ENCODE measurements at regions not wholly inside any gene's neighbourhood (a gene's known extent, or its start where the extent isn't known, plus 50 kb on each side); places are given as distances from the start of the nearest gene placed in this dataset.

DNA sequence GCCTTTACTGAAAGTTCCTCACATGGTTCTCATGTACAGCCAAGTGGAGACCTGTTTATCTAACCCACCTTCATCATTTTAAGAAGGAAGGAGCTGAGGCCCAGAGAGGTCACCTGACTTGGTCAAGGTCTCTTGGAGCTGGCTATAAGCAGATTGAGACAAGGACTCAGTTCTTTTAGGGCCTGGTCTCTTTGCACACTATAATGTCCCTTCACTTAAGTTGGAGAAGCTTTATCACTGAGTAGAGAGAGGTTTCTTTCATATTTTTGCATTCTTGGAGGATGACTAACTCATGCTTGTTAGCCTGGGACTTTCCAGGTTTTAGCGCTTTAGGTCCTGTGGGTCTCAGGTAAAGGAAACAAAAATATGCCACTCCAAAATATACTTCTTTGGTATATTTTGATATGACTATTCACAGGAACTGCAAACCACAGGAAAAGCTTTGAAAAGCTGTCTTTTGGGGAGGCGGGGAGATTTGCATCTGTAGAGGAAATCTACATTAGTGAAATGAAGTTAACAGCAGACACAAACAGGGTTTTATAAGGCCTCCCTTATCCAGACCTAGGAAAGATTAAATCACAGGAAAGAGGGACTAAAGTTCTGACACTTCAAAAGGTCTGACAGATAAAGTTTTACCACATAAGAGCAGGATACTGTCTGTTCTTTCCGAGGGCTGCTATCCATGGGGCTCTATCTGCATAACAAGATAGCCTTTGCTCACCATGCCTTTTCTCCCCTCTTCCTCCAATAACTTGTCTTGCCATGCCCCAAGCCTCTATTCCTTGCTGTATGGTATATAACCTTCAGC, 95.8 kb upstream of the ANKRD55 start:
- TF ChIP-seq SIN3A (IDR thresholded peaks at IDR 0.05; ENCODE audit: borderline replicate concordance, insufficient read depth, low read length): no peak
- TF ChIP-seq TAF1 (IDR thresholded peaks at IDR 0.05; ENCODE audit: borderline replicate concordance, insufficient read depth, low read length): no peak
- TF ChIP-seq POLR2AphosphoS5 (IDR thresholded peaks at IDR 0.05; ENCODE audit: low read depth, low read length): no peak
- TF ChIP-seq, protein P1, sequence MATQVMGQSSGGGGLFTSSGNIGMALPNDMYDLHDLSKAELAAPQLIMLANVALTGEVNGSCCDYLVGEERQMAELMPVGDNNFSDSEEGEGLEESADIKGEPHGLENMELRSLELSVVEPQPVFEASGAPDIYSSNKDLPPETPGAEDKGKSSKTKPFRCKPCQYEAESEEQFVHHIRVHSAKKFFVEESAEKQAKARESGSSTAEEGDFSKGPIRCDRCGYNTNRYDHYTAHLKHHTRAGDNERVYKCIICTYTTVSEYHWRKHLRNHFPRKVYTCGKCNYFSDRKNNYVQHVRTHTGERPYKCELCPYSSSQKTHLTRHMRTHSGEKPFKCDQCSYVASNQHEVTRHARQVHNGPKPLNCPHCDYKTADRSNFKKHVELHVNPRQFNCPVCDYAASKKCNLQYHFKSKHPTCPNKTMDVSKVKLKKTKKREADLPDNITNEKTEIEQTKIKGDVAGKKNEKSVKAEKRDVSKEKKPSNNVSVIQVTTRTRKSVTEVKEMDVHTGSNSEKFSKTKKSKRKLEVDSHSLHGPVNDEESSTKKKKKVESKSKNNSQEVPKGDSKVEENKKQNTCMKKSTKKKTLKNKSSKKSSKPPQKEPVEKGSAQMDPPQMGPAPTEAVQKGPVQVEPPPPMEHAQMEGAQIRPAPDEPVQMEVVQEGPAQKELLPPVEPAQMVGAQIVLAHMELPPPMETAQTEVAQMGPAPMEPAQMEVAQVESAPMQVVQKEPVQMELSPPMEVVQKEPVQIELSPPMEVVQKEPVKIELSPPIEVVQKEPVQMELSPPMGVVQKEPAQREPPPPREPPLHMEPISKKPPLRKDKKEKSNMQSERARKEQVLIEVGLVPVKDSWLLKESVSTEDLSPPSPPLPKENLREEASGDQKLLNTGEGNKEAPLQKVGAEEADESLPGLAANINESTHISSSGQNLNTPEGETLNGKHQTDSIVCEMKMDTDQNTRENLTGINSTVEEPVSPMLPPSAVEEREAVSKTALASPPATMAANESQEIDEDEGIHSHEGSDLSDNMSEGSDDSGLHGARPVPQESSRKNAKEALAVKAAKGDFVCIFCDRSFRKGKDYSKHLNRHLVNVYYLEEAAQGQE (IDR thresholded peaks at IDR 0.05; ENCODE audit: insufficient read depth in 1 of 2, low read depth in 2 of 2, low read length in 2 of 2): no peak

Data from PFSK-1 (cell line).